NOMO-1 treated with DMSO at 0.1 percent for 48 hours (cell line): ENCODE measurements at regions not wholly inside any gene's neighbourhood (a gene's known extent, or its start where the extent isn't known, plus 50 kb on each side); places are given as distances from the start of the nearest gene placed in this dataset.
"Not testable (repeated sequence)": the region's sequence is repeated elsewhere in the genome, so short reads cannot be mapped to it uniquely, and the experiment has no call there.

Source experiments
- DNase-seq: peaks from one replicate; lab custom pipeline; 2025; ENCODE audit not compliant: unreplicated experiment; lab: John Stamatoyannopoulos, UW

DNA sequence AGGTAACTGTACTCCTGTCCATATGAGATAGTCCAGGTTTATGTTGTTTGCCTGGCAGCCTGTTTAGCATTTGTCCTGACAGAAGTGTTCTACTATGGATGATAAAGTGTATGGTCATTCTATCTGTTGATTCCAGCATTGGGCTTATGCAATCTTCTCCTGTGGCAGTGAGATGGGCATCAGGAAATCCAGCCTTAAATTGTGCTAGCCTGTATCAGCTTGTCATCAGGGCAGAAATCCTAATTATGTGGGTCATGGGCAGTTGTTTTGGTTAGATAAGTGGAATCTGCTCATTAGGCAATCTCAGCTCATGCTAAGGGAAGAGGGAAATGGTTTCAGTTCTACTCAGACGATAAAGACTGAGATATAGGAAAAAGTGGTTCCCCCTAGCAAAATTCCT lies 247.4 kb upstream of the CHD1 start:
- no peak for DNase-seq

DNA sequence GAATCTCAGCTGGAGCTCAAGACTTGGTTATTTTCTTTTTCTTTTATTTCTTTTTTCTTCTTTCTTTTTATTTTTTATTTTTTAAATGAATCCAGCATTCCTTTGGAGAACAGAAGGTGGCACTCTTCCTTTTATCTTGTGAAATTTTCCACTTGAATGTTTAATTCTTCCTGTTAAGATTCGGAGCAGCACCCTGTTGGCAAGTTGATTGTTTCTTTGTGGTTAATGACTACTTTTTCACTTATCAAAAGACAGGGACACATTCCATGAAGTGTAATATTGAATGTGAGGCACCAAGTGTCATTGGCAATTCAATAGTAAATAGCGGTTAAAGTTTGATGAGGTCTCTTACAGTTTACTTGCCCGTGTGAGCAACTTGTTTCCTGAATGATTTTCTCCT lies 240.5 kb upstream of the CHD1 start:
- DNase-seq = peak; percentile 42

DNA sequence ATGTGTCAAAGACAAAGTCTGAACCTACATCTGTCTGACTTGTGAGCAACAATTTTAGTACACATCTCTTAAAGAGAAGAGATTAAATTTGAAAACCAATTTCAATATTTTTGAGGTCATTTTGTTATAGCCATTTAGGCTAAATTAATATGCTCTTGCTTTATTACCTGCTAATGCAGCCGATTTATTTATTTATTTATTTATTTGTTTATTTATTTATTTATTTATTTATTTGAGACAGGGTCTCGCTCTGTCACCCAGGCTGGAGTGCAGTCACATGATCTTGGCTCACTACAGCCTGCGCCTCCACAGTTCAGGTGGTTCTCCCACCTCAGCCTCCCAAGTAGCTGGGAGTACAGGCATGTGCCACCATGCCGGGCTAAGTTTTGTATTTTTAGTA lies 232.7 kb upstream of the CHD1 start:
- not testable (repeated sequence) for DNase-seq

DNA sequence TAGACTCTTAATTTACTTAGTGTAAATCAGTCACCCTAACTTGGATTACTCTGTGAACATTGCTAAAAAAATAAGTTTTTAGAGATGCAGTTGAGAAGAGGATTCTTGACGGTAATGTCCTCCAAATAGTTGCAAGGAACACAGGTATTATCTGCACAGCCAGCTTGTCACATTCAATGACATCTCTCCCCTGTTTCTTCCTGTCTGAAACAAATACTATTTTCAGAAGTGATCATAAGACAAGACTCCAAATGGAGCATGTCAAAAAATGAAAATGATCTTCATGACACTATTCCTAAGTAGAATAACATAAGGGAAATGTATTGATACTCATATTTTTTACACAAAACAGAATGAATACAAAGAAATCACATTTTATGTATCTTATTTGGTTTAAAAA lies 227.9 kb upstream of the CHD1 start:
- no peak for DNase-seq

DNA sequence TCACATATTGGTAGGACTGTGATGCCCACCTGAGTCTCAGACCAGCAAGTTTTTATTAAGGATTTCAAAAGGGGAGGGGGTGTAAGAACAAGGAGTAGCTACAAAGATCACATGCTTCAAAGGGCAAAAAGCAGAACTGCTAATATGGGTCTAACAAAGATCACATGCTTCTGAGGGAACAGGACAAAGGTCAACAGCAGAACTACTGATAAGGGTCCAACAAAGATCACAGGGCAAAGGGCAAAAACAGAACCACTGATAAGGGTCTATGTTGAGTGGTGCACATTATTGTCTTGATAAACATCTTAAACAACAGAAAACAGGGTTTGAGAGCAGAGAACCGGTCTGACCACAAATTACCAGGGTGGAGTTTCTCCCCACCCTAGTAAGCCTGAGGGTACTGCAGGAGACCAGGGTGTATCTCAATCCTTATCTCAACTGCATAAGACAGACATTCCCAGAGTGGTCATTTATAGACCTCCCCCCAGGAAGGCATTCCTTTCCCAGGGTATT lies 214.5 kb upstream of the CHD1 start:
- not testable (repeated sequence) for DNase-seq

DNA sequence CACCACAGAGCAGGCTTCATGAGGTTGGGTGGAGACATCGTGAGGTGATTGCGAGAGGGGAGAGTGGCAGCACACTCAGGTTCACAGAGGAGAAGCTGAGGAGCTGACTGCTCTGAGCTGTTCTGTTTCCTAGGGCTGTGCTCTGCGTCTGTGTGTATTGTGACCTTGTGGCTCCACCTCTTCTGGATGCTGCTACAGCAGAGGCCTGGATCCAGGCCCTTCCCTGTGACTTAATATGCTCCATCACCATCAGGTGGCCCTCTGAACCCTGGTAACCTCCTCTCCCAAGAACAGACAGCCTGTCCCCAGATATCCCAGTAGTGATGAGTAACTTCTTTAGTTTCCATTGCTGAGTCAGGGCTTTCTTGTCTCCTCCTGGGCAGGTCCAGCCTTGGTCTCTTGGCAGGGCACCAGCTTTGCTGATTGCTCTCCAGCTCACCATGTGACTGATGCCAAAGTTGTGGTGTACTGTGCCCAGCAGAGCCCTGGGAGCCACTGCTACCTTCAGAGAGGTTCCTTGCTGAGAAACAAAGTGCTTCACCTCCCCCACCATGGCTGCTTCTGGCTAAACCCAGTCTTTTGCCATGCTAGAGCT lies 212.8 kb upstream of the CHD1 start:
- no peak for DNase-seq

DNA sequence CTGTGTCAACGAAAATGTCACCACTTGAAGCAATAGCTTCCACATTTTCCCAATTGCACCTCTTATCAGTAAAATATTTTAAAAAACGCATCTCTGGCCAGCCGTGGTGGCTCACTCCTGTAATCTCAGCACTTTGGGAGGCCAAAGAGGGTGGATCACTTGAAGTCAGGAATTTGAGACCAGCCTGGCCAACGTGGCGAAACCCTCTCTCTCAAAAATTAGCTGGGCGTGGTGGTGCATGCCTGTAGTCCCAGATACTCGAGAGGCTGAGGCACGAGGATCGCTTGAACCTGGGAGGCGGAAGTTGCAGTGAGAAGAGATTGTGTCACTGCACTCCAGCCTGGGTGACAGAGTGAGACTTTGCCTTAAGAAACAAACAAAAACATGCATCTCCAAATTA lies 210.1 kb upstream of the CHD1 start:
- no peak for DNase-seq

DNA sequence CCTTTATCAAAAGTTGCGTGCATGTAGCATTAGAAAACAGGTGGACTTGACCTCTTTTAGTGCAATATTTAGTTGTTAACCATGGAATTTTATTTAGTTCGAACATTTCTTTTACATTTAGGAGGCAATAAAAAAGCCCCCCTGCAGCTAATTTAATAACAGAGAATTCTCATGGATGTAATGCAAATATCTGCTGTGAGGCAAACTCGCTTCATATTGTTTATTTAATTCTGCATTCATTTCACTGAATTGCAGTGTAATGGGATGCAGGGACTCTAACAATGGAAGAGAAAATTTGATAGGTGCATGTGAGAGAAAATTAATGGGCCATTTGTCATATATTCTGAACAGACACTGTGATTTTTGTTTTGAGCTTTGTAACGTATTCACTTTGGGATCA lies 205.1 kb upstream of the CHD1 start:
- DNase-seq = no peak

DNA sequence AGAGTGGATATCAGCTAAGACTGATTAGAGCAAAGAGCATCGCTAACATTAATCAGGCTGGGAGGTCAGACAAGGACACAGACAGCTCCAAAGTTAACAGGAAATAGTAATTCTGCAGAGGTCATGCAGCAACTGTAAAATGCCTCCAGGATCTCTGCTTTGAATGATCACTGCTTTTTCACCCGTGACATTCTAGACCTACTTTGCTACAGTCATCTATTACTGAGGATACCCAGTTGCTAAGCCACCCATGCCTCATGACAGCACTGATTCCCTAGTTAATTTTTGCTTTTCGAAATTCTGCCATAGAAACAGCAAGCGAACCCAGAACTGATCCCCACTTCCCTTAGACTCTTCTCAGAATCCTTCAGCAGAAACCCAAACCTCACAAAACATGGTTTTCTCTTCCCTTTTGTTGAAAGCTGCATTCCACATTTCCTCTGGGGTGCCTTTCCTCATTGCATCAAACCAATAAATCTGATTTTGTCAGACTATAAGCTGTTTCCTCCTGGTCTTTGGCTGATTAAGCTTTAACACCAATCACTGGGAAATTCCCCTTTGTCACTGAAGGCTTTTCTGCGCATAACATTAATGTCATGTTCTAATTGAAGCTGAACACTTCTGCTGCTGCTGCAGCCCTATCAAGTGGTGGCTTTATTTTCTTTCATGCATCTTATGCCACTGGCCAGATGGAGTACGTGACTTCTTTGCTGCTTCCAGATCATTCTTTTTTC lies 201.1 kb upstream of the CHD1 start:
- peak; percentile 52 for DNase-seq

DNA sequence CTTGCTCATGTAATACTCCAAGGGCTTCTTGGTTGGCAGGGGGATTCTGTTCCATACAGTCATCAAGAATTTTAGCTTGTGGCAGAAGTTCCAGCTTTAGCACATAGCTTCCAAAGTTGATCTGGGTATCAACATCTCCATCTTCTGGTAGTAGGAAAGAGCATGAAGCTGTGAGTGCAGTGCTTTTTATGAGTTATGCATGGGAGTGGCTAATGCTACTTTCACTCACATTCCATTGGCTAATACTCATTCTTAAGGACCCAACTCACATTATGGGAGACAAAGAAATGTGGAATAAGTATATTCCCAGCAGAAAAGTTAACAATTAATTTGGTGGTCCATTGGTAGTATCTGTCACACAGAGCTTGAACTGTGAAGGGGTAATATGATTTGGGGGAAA lies 194.2 kb upstream of the CHD1 start:
- DNase-seq = no peak

DNA sequence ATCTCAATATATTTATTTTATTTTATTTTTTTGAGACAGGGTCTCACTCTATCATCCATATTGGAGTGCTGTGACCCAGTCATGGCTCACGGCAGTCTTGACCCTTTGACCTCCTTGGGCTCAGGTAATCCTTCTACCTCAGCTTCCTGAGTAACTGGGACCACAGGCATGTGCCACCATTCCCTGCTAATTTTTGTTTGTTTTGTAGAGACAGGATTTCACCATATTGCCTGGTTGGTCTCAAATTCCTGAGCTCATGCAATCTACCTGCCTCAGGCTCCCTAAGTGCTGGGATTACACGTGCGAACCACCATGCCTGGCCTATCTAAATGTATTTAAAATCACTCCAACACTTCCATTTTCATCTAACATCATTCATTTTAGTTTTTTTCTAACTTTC lies 190.5 kb upstream of the CHD1 start:
- DNase-seq = no peak

DNA sequence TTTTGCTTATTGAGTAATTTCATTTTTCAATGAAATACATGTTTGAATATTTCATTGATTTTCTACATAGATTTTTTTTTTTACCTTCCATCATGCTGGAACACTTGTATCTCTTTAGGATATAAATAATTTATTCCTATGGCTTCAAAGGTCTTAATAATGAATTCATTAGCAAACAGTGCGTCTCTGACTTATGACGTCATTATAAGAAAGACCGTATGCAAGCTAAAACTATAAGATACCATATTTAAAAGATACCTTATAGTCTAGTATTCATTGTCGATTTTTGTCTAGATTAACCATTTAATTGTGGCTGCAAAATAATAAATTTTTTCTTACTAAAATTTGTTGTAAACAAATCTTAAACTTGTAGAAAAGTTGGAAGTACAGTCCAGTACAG lies 187.7 kb upstream of the CHD1 start:
- DNase-seq = no peak

DNA sequence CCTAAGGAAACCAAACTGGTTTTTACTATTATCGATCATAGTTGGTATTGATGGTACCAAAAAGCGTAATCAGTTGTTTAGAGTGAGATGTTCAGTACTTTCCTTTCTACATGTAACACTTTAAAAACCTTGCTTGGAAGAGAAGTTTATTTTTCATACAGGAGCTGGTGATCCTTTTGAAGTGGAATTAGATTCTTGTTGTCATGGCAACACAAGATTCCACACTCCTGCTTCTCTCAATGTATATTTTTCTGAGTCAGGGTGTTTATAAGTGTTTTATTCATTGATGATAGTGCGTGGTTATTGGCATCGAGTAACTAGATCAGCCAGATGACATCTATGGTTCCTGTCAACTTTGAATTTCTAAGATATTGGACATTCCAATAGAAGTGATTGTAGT lies 181.1 kb upstream of the CHD1 start:
- no peak for DNase-seq

DNA sequence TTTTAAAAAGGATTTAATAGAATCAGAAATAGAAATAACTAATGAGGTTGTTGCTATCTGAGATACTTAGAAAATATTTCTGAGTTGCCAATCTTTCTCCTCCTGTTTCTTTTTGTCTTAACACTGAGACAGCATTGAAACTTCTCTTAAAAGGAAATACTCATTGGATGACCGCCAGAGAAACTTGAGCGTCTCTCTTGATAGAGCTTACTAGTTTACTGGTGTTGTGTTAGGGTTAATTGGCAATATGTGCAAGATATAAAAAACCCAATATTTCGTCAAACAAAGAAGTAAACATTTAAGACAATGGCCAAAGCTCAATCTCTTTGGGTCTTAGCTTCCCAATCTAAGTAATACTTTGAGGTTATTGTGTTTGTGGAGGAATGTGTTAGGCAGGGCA lies 176.4 kb upstream of the CHD1 start:
- no peak for DNase-seq

DNA sequence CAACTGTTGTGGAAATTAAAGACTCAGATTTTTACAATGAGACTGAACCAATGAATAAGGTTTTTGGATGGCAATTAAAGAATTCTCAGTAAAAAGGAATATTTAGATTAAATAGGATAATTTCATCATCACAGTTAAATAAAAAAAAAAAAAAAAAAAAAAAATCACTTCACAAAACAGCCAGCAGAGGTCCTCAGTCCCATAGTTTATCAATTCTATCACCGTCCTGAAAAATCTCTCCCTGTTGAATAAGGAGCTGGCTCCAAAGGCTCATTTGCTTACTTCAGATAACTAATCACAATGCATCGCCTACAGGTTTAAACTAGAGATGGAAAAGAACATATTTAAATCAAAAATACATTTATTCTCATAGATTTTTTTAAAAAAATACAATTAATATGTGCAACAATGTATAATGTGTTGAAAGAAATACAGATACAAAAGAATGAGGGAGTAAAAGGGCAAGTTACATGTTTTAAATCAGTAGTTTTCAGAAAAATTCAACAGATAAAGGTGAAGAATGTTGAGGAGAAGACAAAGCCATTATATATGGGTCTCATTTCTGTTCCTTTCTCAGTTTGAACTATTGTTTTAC lies 175.8 kb upstream of the CHD1 start:
- DNase-seq = peak; percentile 55

DNA sequence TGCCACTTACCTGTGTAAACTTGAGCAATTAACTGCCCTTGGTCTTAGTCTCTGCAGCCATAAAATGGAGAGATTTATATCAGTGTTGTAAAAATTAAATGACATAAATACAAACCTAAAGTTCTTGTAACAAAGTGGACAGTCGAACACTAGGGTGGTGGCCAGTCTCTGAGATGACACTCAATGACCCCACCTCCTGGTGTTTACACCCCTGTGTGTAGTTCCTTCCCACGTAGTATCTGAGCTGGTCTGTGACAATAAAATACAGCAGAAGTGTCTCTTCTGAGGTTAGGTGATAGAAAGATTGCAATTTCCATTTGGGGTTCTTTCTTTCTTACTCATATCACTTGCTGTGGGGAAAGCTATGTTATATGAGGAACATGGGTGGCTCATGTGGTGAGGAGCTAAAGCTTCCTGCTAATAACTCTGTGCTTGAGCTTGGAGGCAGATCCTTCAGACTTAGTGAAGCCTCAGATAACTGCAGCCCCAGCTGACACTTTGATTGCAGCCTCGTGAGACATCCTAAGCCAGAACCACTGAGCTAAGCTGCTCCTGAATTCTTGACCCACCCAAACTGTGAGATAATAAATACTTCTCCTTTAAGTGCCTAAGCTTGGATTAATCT lies 173.4 kb upstream of the CHD1 start:
- DNase-seq = peak; percentile 35

DNA sequence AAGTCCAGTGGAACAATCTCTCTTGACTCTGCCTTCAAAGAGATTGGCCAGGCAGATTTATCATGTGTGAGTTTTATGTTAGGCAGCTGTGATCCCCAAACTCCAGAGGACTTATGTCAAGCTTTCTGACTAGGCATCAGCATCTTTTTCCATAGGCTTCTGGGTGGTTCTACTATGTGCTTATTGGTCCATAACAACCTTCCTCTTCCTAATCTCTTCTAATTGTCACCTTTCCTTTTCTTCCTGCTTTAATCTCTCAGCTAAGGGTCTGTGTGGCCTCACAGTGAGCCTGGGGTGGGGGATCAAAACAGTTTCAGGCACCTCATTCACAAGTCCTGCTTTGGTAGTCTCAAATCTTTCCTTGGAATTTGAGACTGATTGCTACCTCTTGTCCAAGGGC lies 170.9 kb upstream of the CHD1 start:
- DNase-seq = no peak

DNA sequence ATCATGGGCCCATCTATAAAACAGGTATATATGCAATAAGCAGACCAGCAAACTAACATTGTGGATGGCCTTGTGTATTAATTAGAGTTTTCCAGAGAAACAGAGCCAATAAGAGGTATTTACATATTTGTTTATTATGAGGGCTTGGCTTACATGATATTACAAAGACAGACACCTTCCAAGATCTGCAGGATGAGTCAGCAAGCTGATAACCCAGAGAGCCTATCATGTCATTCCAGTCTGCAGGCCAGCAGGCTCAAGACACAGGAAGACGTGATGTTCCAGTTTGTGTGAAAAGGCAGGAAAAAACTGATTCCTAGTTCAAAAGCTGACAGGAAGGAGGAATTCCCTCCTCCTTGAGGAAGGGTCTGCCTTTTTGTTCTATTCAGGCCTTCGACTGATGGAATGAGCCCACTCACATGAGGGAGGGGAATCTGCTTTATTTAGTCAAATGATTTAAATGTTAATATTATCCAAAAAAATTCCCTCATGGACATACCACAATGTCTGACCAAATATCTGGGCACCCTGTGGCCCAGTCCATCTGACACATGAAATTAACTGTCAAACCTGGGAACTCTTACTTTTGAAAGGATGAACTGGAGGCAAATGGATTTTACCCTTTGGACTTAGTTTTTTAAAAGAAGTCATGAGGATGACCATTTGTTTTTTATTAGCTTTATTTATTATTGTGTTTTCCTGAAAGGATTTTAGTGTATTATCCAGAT lies 161.2 kb upstream of the CHD1 start:
- DNase-seq = no peak

DNA sequence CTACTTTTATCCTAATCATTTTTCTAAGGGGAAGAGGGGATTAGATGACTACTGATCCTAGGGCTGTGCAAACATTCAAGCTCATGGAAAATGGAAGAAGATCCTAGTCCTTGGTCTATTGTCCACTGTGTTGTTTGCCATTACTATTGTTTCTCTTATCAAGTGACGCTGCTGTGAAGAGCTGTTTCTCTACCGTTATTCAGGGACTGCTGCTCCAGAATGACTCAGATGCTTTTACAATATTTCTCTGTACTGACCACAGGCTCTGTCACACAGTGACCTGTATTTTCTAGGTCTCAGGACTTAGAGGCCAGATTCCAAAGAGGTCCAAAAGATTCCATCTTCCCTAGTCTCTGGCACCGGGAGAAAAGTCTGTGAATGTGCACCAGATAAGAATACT lies 159.5 kb upstream of the CHD1 start:
- DNase-seq = no peak

DNA sequence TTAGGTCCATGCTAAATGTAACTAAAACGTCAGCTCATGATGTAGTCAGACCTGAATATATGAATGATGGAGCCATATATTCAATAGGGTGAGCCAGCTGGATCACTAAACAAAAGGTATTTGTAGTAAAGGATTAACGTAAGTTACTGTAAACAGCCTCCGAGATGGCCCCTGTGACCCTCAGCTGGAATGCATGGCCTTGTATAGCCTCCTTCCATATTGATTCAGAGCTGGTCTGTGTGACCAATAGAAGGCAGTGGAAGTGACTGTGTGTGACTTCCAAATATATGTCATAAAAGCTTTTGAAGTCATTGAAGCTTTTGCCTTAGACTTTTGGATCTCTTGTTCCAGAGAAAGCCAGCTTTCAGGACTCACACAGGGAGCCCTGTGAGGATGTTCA lies 154.4 kb upstream of the CHD1 start:
- DNase-seq = no peak

DNA sequence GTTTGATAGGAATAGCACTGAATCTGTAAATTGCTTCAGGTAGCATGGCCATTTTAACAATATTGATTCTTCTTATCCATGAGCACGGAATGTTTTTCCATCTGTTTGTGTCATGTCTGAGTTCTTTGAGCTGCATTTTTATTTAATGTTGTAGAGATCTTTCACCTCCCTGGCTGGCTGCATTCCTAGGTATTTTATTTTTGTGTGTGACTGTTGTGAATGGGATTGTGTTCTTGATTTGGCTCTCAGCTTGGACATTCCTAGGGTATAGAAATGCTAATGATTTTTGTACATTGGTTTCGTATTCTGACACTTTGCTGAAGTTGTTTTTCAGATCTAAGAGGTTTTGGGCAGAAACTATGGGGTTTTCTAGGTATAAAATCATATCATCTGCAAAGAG lies 152.9 kb upstream of the CHD1 start:
- no peak for DNase-seq
